Lower leg skin (tissue), 4 donors: ENCODE measurements at regions not wholly inside any gene's neighbourhood (a gene's known extent, or its start where the extent isn't known, plus 50 kb on each side); places are given as distances from the start of the nearest gene placed in this dataset.
"Not testable (repeated sequence)": the region's sequence is repeated elsewhere in the genome, so short reads cannot be mapped to it uniquely, and the experiment has no call there.

ENCODE experiments used
- DNase-seq, 2 donors: peaks; one replicate each; pipeline ENCODE4 v3.0.0-alpha.2; 2019; ENCODE audit warnings: low spot score in 2 of 2
- H3K4me3 ChIP-seq: fragments of 200-600 bp; sonication (generic); 2 replicates; pipeline ENCODE4 v1.5.1; 2017; ENCODE audit warnings: mild to moderate bottlenecking, low read depth; ENCODE audit not compliant: poor library complexity, severe bottlenecking
- CTCF ChIP-seq, 3 donors: fragments of 450-650 bp; IDR thresholded peaks; one replicate each; pipeline ENCODE4 v1.5.1; 2016; ENCODE audit warnings: antibody characterized with exemption in 3 of 3, mild to moderate bottlenecking in 3 of 3, moderate library complexity in 2 of 3
- POLR2A ChIP-seq, 2 donors: fragments of 450-650 bp; IDR thresholded peaks; one replicate each; pipeline ENCODE4 v1.6.1; 2016 to 2017; ENCODE audit warnings: antibody characterized with exemption in 2 of 2, mild to moderate bottlenecking in 1 of 2, moderate library complexity in 1 of 2
- WGBS, 2 donors: methylation state at CpG; one replicate each; pipeline ENCODE4 v1.1.5; 2018; 5-methylcytosine and 5-hydroxymethylcytosine counted together
- intact Hi-C: fragments of 100-400 bp; cut with DNase I; formaldehyde crosslinking; loops from one replicate; pipeline ENCODE4 v1.15.0; 2023; ENCODE audit warnings: low total_unique reads

GRCh38 chr12:75646329-75647210 lies 135.2 kb upstream of the KRR1 start:
- intact Hi-C loops, result no loop called here
- WGBS, 2 donors, result 84 to 85% methylated on average over 4 of the region's 4 CpGs
- DNase-seq, result no peak
- no peak overlapping the region for H3K4me3 ChIP-seq
- no peak for TF ChIP-seq CTCF (IDR thresholded peaks at IDR 0.05)

- DNase-seq, result no peak
- WGBS, 2 donors, result 69 to 70% methylated on average over 3 of the region's 3 CpGs
- intact Hi-C loops, result no loop called here
- no peak overlapping the region for H3K4me3 ChIP-seq
- TF ChIP-seq CTCF (IDR thresholded peaks at IDR 0.05) (no peak), POLR2A (IDR thresholded peaks at IDR 0.05) (no peak)
Measured at GRCh38 chr12:75644472-75645072, 133.2 kb upstream of the KRR1 start.

- intact Hi-C loops, H3K4me3 ChIP-seq, DNase-seq: not testable (repeated sequence)
- WGBS, 2 donors, result 94 to 97% methylated on average over 5 of the region's 5 CpGs
Measured at GRCh38 chr12:75643119-75643518, 131.7 kb upstream of the KRR1 start.

DNA sequence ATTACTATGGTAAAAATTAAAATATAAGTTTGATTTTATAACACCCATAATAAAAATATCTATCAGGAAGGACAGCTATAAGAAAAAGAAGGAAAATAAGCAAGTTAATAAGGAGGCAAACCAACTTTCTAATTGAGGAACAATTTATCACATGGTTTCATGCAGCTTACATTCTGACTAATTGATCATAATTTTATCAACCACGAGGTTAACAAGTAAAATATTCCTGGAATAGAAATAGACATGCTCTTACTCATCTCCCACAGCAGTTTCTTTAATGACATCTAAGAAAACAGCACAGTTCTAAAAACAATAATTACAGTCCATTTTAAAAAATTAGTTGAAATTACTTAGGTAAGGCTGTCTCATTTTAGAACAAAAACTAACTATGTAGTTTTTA lies 130.8 kb upstream of the KRR1 start:
- no peak for DNase-seq
- WGBS, 2 donors, result 8 to 13% methylated on average over 1 of the region's 1 CpG
- intact Hi-C loops, result no loop called here
- no peak for TF ChIP-seq POLR2A (IDR thresholded peaks at IDR 0.05)
- no peak for TF ChIP-seq CTCF (IDR thresholded peaks at IDR 0.05)
- no peak overlapping the region for H3K4me3 ChIP-seq

DNA sequence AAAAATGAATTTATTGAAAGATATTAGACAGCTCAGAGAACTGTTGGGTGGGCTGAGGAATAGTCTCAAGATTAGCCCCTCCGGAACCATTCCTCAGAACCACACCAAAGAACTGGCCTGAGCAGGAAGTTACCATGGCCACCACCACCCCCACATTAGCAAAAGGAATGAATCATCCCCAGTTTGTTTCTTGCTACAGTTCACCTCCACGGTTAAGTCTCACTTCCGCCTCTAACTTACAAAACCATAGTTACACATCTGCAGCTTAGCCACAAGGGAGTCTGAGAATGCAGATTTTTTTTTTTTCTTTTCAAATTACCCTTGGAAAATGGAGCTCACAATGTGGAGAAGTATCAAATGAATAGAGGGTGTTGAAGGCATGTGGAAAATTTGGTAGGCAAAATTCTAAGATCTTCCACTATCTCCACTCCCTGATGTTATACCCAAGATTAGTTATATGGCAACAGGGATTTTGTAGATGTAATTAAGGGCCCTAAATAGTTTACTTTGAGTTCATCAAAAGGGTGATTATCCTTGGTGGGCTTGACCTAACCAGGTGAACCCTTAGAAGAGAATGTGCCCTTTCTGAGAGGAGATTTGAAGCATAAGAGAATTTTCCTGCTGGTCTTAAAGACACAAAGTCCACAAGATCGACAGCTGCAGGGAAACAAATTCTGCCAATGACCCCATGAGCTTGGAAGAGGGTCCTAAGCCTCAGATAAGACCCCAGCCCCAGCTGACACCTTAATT lies 129.8 kb upstream of the KRR1 start:
- 61 to 75% methylated on average over 4 of the region's 4 CpGs for WGBS, 2 donors
- no peak for DNase-seq

More for the DNA sequence above, 129.8 kb upstream of the KRR1 start:
- no peak for TF ChIP-seq POLR2A (IDR thresholded peaks at IDR 0.05)
- no peak for TF ChIP-seq CTCF (IDR thresholded peaks at IDR 0.05)
- no peak overlapping the region for H3K4me3 ChIP-seq
- intact Hi-C loops, result no loop called here
